ENCODE measurements at regions not wholly inside any gene's neighbourhood (a gene's known extent, or its start where the extent isn't known, plus 50 kb on each side); places are given as distances from the start of the nearest gene placed in this dataset.
"Not testable (repeated sequence)": the region's sequence is repeated elsewhere in the genome, so short reads cannot be mapped to it uniquely, and the experiment has no call there.

DNA sequence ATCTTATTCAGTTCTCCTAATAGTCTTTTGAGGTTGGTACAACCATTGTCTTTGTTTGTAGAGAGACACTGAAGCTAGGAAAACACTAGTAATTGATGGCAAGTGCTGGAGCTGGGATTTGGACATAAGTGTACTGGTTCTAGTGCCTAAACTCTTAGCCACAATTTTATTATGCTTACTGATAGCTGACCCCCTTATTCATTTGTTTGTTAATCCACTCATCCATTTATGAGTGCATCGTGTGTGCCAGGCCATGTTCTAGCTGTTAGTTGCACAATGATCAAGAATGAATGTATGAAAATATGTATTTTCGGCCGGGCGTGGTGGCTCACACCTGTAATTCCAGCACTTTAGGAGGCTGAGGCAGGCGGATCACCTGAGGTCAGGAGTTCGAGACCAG is 88.2 kb upstream of the SEC22B start:
- TF ChIP-seq BCL3 (IDR thresholded peaks at IDR 0.05; ENCODE audit: borderline replicate concordance, insufficient read depth, low read depth, low read length, poor library complexity, severe bottlenecking); PAX8 (IDR thresholded peaks at IDR 0.05); HDAC2 (IDR thresholded peaks at IDR 0.05); CTCF (IDR thresholded peaks at IDR 0.05 in 2 of 3, conservative IDR thresholded peaks at IDR 0.05 in 1 of 3; ENCODE audit: control insufficient read depth in 2 of 3, extremely low read depth in 1 of 3, insufficient read depth in 1 of 3, low read depth in 3 of 3, low read length in 3 of 3); SMAD1 (IDR thresholded peaks at IDR 0.05; ENCODE audit: low read depth, partially characterized antibody); SMC3 (IDR thresholded peaks at IDR 0.05; ENCODE audit: borderline replicate concordance, low read length); POLR2AphosphoS5 (IDR thresholded peaks at IDR 0.05; ENCODE audit: low read length); EZH2 (IDR thresholded peaks at IDR 0.05; ENCODE audit: borderline replicate concordance, control insufficient read depth, low read depth, low read length); ZNF217 (IDR thresholded peaks at IDR 0.05): not testable (repeated sequence)
